Mesenchymal stem cell (in vitro differentiated cells and primary cell): ENCODE measurements at regions not wholly inside any gene's neighbourhood (a gene's known extent, or its start where the extent isn't known, plus 50 kb on each side); places are given as distances from the start of the nearest gene placed in this dataset.
A peak's percentile ranks its signal among the peaks of the same experiment; 100 is the strongest.

Experiments used
- DNase-seq: peaks from one replicate; pipeline ENCODE4 v3.0.0-alpha.2; 2013
- H2AFZ ChIP-seq: one replicate; pipeline ENCODE4 v1.6.1; 2013; ENCODE audit warnings: low read depth, mild to moderate bottlenecking, control low read depth, inconsistent platforms, low read length, moderate library complexity
- H2AK5ac ChIP-seq: 2 replicates; pipeline ENCODE4 v1.6.1; 2013; ENCODE audit warnings: low read length, moderate library complexity, mild to moderate bottlenecking, inconsistent platforms; ENCODE audit not compliant: severe bottlenecking
- H2BK120ac ChIP-seq: one replicate; pipeline ENCODE4 v1.6.1; 2013; ENCODE audit warnings: low read depth, mild to moderate bottlenecking, inconsistent platforms, low read length, moderate library complexity
- H2BK12ac ChIP-seq, 2 experiments: one replicate each; pipeline ENCODE4 v1.6.1; 2013; ENCODE audit warnings: inconsistent platforms in 2 of 2, low read length in 2 of 2, mild to moderate bottlenecking in 2 of 2, moderate library complexity in 2 of 2, control low read depth in 1 of 2
- H2BK15ac ChIP-seq: one replicate; pipeline ENCODE4 v1.6.1; 2013; ENCODE audit warnings: mild to moderate bottlenecking, low read depth, inconsistent platforms; ENCODE audit not compliant: poor library complexity, severe bottlenecking
- H2BK5ac ChIP-seq: 2 replicates; pipeline ENCODE4 v1.6.1; 2013; ENCODE audit warnings: low read depth, mild to moderate bottlenecking, low read length, control low read depth, inconsistent platforms; ENCODE audit not compliant: poor library complexity, severe bottlenecking
- H3K14ac ChIP-seq, 2 experiments: one replicate each; pipeline ENCODE4 v1.6.1; 2013; ENCODE audit warnings: inconsistent platforms in 2 of 2, low read length in 2 of 2, control low read depth in 1 of 2, mild to moderate bottlenecking in 1 of 2, moderate library complexity in 1 of 2
- H3K18ac ChIP-seq, 2 experiments: one replicate each; pipeline ENCODE4 v1.6.1; 2013; ENCODE audit warnings: inconsistent platforms in 2 of 2, low read length in 2 of 2, control low read depth in 1 of 2, low read depth in 1 of 2, mild to moderate bottlenecking in 1 of 2
- H3K23ac ChIP-seq, 2 experiments: one replicate each; pipeline ENCODE4 v1.6.1; 2013; ENCODE audit warnings: inconsistent platforms in 2 of 2, low read length in 2 of 2, mild to moderate bottlenecking in 2 of 2, moderate library complexity in 2 of 2, control low read depth in 1 of 2
- H3K27ac ChIP-seq: 2 replicates; pipeline ENCODE4 v1.5.1; 2013; ENCODE audit warnings: mild to moderate bottlenecking, moderate library complexity, low read length, control low read depth, inconsistent platforms; ENCODE audit not compliant: poor library complexity, severe bottlenecking
- H3K27me3 ChIP-seq, 2 experiments: 2 replicates each; pipeline versions ENCODE4 v1.6.1 to v1.7.0; 2013; ENCODE audit warnings: low read length in 2 of 2, mild to moderate bottlenecking in 2 of 2, moderate library complexity in 2 of 2, control low read depth in 1 of 2, inconsistent platforms in 1 of 2; ENCODE audit not compliant: control insufficient read depth in 1 of 2, insufficient read depth in 1 of 2
- H3K36me3 ChIP-seq, 2 experiments: 2 replicates each; pipeline versions ENCODE4 v1.6.1 to v1.7.0; 2013; ENCODE audit warnings: low read length in 2 of 2, control low read depth in 1 of 2, inconsistent platforms in 1 of 2, low read depth in 1 of 2, mild to moderate bottlenecking in 1 of 2; ENCODE audit not compliant: insufficient read depth in 2 of 2, control insufficient read depth in 1 of 2
- H3K4ac ChIP-seq, 2 experiments: one replicate each; pipeline ENCODE4 v1.6.1; 2013; ENCODE audit warnings: inconsistent platforms in 2 of 2, low read length in 2 of 2, mild to moderate bottlenecking in 2 of 2, moderate library complexity in 2 of 2, control low read depth in 1 of 2, low read depth in 1 of 2
- H3K4me1 ChIP-seq: 2 replicates; pipeline ENCODE4 v1.6.1; 2013; ENCODE audit warnings: low read depth, low read length, control low read depth; ENCODE audit not compliant: control insufficient read depth, insufficient read depth
- H3K4me2 ChIP-seq: 2 replicates; pipeline ENCODE4 v1.6.1; 2013; ENCODE audit warnings: low read length, mild to moderate bottlenecking, inconsistent platforms; ENCODE audit not compliant: poor library complexity, severe bottlenecking
- H3K4me3 ChIP-seq, 2 experiments: 2 replicates each; pipeline versions ENCODE4 v1.5.1 to v1.7.0; 2013; ENCODE audit warnings: low read length in 2 of 2, mild to moderate bottlenecking in 2 of 2, control low read depth in 1 of 2, low read depth in 1 of 2; ENCODE audit not compliant: insufficient read depth in 1 of 2
- H3K79me1 ChIP-seq: replicated peaks from 2 replicates; pipeline ENCODE4 v1.6.1; 2013; ENCODE audit warnings: mild to moderate bottlenecking, control low read depth, low read length, inconsistent platforms; ENCODE audit not compliant: poor library complexity, severe bottlenecking
- H3K9ac ChIP-seq: 2 replicates; pipeline ENCODE4 v1.7.0; 2013; ENCODE audit warnings: mild to moderate bottlenecking, low read length, moderate library complexity
- H3K9me3 ChIP-seq: 2 replicates; pipeline ENCODE4 v1.7.0; 2013; ENCODE audit warnings: mild to moderate bottlenecking, low read length; ENCODE audit not compliant: control insufficient read depth
- H4K8ac ChIP-seq: one replicate; pipeline ENCODE4 v1.6.1; 2013; ENCODE audit warnings: inconsistent platforms, mild to moderate bottlenecking, low read length, moderate library complexity
- H4K91ac ChIP-seq: one replicate; pipeline ENCODE4 v1.6.1; 2013; ENCODE audit warnings: mild to moderate bottlenecking, low read length, inconsistent platforms
- WGBS: methylation state at CpG from one replicate; pipeline ENCODE4 v1.1.7; 2013; ENCODE audit warnings: mixed read lengths; 5-methylcytosine and 5-hydroxymethylcytosine counted together

GRCh38 chr18:68220458-68220857 is 494.4 kb downstream of the TMX3 start:
- H2BK15ac ChIP-seq = no peak overlapping the region
- H3K79me1 ChIP-seq = no peaks in the 10 kb centered on the region
- no peaks in the 10 kb centered on the region for H3K4me1 ChIP-seq
- H3K18ac ChIP-seq = peak overlapping the region in 1 of 2 experiments; percentile 62
- H3K14ac ChIP-seq = no peak overlapping the region
- no peak overlapping the region for H2AK5ac ChIP-seq
- no peak overlapping the region for H3K4me3 ChIP-seq
- H3K4me2 ChIP-seq = no peak overlapping the region
- H3K9ac ChIP-seq = no peak overlapping the region
- no peak overlapping the region for H3K4ac ChIP-seq
- no peak overlapping the region for H3K27ac ChIP-seq
- H2BK5ac ChIP-seq = no peak overlapping the region
- no peaks in the 10 kb centered on the region for H3K9me3 ChIP-seq
- no peak overlapping the region for H4K91ac ChIP-seq
- 86% methylated on average over 2 of the region's 2 CpGs for WGBS
- no peak overlapping the region for H3K23ac ChIP-seq
- no peak overlapping the region for H2BK12ac ChIP-seq
- no peak overlapping the region for H2AFZ ChIP-seq
- no peak overlapping the region for H2BK120ac ChIP-seq
- no peak for DNase-seq
- no peaks in the 10 kb centered on the region for H3K36me3 ChIP-seq
- H3K27me3 ChIP-seq = no peaks in the 10 kb centered on the region
- peak overlapping the region; percentile 41 for H4K8ac ChIP-seq

DNA sequence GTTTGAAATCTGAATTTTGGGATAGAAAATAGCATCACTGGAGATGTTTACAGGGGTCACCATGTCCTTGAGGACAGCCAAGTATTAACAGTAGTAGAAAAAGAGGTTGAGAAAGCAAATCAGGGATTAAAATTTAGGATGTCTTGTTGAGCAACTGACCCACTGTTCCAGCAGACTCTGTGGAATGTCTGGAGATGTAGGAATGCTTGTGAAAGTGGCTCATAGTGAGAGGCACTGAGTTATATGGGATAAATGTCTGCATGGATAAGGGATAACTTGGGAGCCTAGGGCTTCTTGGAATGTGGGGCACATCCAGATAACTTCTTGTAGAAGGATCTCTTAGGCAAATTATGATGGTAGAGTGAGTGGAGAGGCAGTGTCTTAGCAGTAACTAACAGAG is 495.0 kb downstream of the TMX3 start:
- no peak overlapping the region for H3K9ac ChIP-seq
- H3K4me3 ChIP-seq = no peak overlapping the region
- no peak overlapping the region for H2AFZ ChIP-seq
- H3K4me1 ChIP-seq = no peaks in the 10 kb centered on the region
- no peak overlapping the region for H3K14ac ChIP-seq
- no peak overlapping the region for H2BK120ac ChIP-seq
- H3K27ac ChIP-seq = no peak overlapping the region
- DNase-seq = peak; percentile 28
- no peaks in the 10 kb centered on the region for H3K27me3 ChIP-seq
- H3K4me2 ChIP-seq = no peak overlapping the region
- no peak overlapping the region for H3K4ac ChIP-seq
- no peak overlapping the region for H2BK12ac ChIP-seq
- H3K23ac ChIP-seq = no peak overlapping the region
- H4K8ac ChIP-seq = no peak overlapping the region
- H4K91ac ChIP-seq = no peak overlapping the region
- H2BK5ac ChIP-seq = no peak overlapping the region
- H3K36me3 ChIP-seq = no peaks in the 10 kb centered on the region
- H3K79me1 ChIP-seq = no peaks in the 10 kb centered on the region
- no peak overlapping the region for H3K18ac ChIP-seq
- H3K9me3 ChIP-seq = no peaks in the 10 kb centered on the region
- H2BK15ac ChIP-seq = no peak overlapping the region
- H2AK5ac ChIP-seq = no peak overlapping the region

GRCh38 chr18:68219274-68219673 is 495.6 kb downstream of the TMX3 start:
- H3K23ac ChIP-seq = no peak overlapping the region
- no peak for DNase-seq
- no peak overlapping the region for H2BK5ac ChIP-seq
- no peak overlapping the region for H4K91ac ChIP-seq
- H3K79me1 ChIP-seq = no peaks in the 10 kb centered on the region
- no peaks in the 10 kb centered on the region for H3K4me1 ChIP-seq
- H3K9ac ChIP-seq = no peak overlapping the region
- no peak overlapping the region for H3K4me3 ChIP-seq
- H2BK120ac ChIP-seq = no peak overlapping the region
- H3K14ac ChIP-seq = no peak overlapping the region
- H3K4ac ChIP-seq = no peak overlapping the region
- no peak overlapping the region for H2AK5ac ChIP-seq
- H2BK12ac ChIP-seq = no peak overlapping the region
- no peak overlapping the region for H4K8ac ChIP-seq
- no peaks in the 10 kb centered on the region for H3K36me3 ChIP-seq
- H3K4me2 ChIP-seq = no peak overlapping the region
- H3K9me3 ChIP-seq = no peaks in the 10 kb centered on the region
- no peak overlapping the region for H3K18ac ChIP-seq
- H2AFZ ChIP-seq = no peak overlapping the region
- no peak overlapping the region for H3K27ac ChIP-seq
- H2BK15ac ChIP-seq = no peak overlapping the region
- WGBS = 95% methylated on average over 2 of the region's 2 CpGs
- no peaks in the 10 kb centered on the region for H3K27me3 ChIP-seq

GRCh38 chr18:68215931-68216330 is 499.0 kb downstream of the TMX3 start:
- DNase-seq = peak; percentile 38

More at GRCh38 chr18:68215931-68216330, 499.0 kb downstream of the TMX3 start:
- 78% methylated on average over 3 of the region's 4 CpGs for WGBS
- no peak overlapping the region for H4K8ac ChIP-seq
- no peak overlapping the region for H3K14ac ChIP-seq
- H3K4me1 ChIP-seq = no peaks in the 10 kb centered on the region
- no peak overlapping the region for H3K9ac ChIP-seq
- H3K4ac ChIP-seq = no peak overlapping the region
- H3K4me3 ChIP-seq = no peak overlapping the region
- no peak overlapping the region for H2BK5ac ChIP-seq
- H3K79me1 ChIP-seq = no peaks in the 10 kb centered on the region
- no peak overlapping the region for H4K91ac ChIP-seq
- H3K36me3 ChIP-seq = no peaks in the 10 kb centered on the region
- H3K27me3 ChIP-seq = no peaks in the 10 kb centered on the region
- H3K23ac ChIP-seq = no peak overlapping the region
- no peak overlapping the region for H2BK120ac ChIP-seq
- H2BK12ac ChIP-seq = no peak overlapping the region
- no peak overlapping the region for H2BK15ac ChIP-seq
- H2AFZ ChIP-seq = no peak overlapping the region
- H3K18ac ChIP-seq = no peak overlapping the region
- no peaks in the 10 kb centered on the region for H3K9me3 ChIP-seq
- H3K4me2 ChIP-seq = no peak overlapping the region
- H3K27ac ChIP-seq = no peak overlapping the region
- H2AK5ac ChIP-seq = no peak overlapping the region
